ENCODE measurements at regions not wholly inside any gene's neighbourhood (a gene's known extent, or its start where the extent isn't known, plus 50 kb on each side); places are given as distances from the start of the nearest gene placed in this dataset.

GRCh38 chr5:91851670-91852069, 468.6 kb upstream of the ARRDC3 start:
- H3K4me3 ChIP-seq (ENCODE audit: low read depth, low read length) = no peak overlapping the region
- no peak for TF ChIP-seq CTCF (IDR thresholded peaks at IDR 0.05; ENCODE audit: low read depth, low read length)

- H3K4me3 ChIP-seq (ENCODE audit: low read depth, low read length) = no peak overlapping the region
- no peak for TF ChIP-seq CTCF (IDR thresholded peaks at IDR 0.05; ENCODE audit: low read depth, low read length)
Measured at GRCh38 chr5:91850031-91850430, 466.9 kb upstream of the ARRDC3 start.

GRCh38 chr5:91849069-91849468, 466.0 kb upstream of the ARRDC3 start:
- no peak overlapping the region for H3K4me3 ChIP-seq (ENCODE audit: low read depth, low read length)

GRCh38 chr5:91848453-91848852, 465.3 kb upstream of the ARRDC3 start:
- no peak overlapping the region for H3K4me3 ChIP-seq (ENCODE audit: low read depth, low read length)
- TF ChIP-seq CTCF (IDR thresholded peaks at IDR 0.05; ENCODE audit: low read depth, low read length) = no peak

More at GRCh38 chr5:91849069-91849468, 466.0 kb upstream of the ARRDC3 start:
- no peak for TF ChIP-seq CTCF (IDR thresholded peaks at IDR 0.05; ENCODE audit: low read depth, low read length)

- no peak for TF ChIP-seq CTCF (IDR thresholded peaks at IDR 0.05; ENCODE audit: low read depth, low read length)
- no peak overlapping the region for H3K4me3 ChIP-seq (ENCODE audit: low read depth, low read length)
Measured at GRCh38 chr5:91841423-91841822, 458.3 kb upstream of the ARRDC3 start.

GRCh38 chr5:91840412-91840811, 457.3 kb upstream of the ARRDC3 start:
- H3K4me3 ChIP-seq (ENCODE audit: low read depth, low read length) = no peak overlapping the region
- no peak for TF ChIP-seq CTCF (IDR thresholded peaks at IDR 0.05; ENCODE audit: low read depth, low read length)

- no peak for TF ChIP-seq CTCF (IDR thresholded peaks at IDR 0.05; ENCODE audit: low read depth, low read length)
- H3K4me3 ChIP-seq (ENCODE audit: low read depth, low read length) = no peak overlapping the region
Measured at GRCh38 chr5:91839721-91840120, 456.6 kb upstream of the ARRDC3 start.

Measured in WI38 (cell line).